GM18502 (cell line): ENCODE measurements at regions not wholly inside any gene's neighbourhood (a gene's known extent, or its start where the extent isn't known, plus 50 kb on each side); places are given as distances from the start of the nearest gene placed in this dataset.

Source experiments
- ATAC-seq: cut with Tn5 transposase; IDR thresholded peaks from one replicate; pipeline ENCODE4 v1.9.1; 2021; ENCODE audit warnings: mild to moderate bottlenecking; ENCODE audit not compliant: unreplicated experiment, poor library complexity

- ATAC-seq, result no peak
Measured at GRCh38 chr20:21583486-21584168, 69.8 kb upstream of the NKX2-2 start.

- ATAC-seq, result no peak
Measured at GRCh38 chr20:21577551-21577950, 63.7 kb upstream of the NKX2-2 start.

- no peak for ATAC-seq
Measured at GRCh38 chr20:21575981-21576740, 62.3 kb upstream of the NKX2-2 start.

- no peak for ATAC-seq
Measured at GRCh38 chr20:21575167-21575566, 61.3 kb upstream of the NKX2-2 start.

- no peak for ATAC-seq
Measured at GRCh38 chr20:21574443-21574842, 60.6 kb upstream of the NKX2-2 start.

- no peak for ATAC-seq
Measured at GRCh38 chr20:21573259-21573658, 59.4 kb upstream of the NKX2-2 start.

GRCh38 chr20:21571841-21572690 lies 58.2 kb upstream of the NKX2-2 start:
- ATAC-seq, result no peak

- no peak for ATAC-seq
Measured at GRCh38 chr20:21570285-21570992, 56.6 kb upstream of the NKX2-2 start.

- ATAC-seq, result no peak
Measured at GRCh38 chr20:21569586-21569985, 55.7 kb upstream of the NKX2-2 start.

GRCh38 chr20:21564127-21564773 lies 50.4 kb upstream of the NKX2-2 start:
- ATAC-seq, result no peak
